ENCODE measurements at regions not wholly inside any gene's neighbourhood (a gene's known extent, or its start where the extent isn't known, plus 50 kb on each side); places are given as distances from the start of the nearest gene placed in this dataset.
"Not testable (repeated sequence)": the region's sequence is repeated elsewhere in the genome, so short reads cannot be mapped to it uniquely, and the experiment has no call there.

GRCh38 chr1:218886101-218886871, 287.4 kb upstream of the LYPLAL1 start:
- DNase-seq, result no peak

GRCh38 chr1:218887141-218887925, 286.3 kb upstream of the LYPLAL1 start:
- DNase-seq, result no peak

- no peak for DNase-seq
Measured at GRCh38 chr1:218890451-218890850, 283.2 kb upstream of the LYPLAL1 start.

GRCh38 chr1:218891577-218891976, 282.1 kb upstream of the LYPLAL1 start:
- no peak for DNase-seq

GRCh38 chr1:218895064-218895587, 278.6 kb upstream of the LYPLAL1 start:
- DNase-seq, result no peak

GRCh38 chr1:218896202-218896601, 277.5 kb upstream of the LYPLAL1 start:
- no peak for DNase-seq

GRCh38 chr1:218898921-218899320, 274.8 kb upstream of the LYPLAL1 start:
- no peak for DNase-seq

- no peak for DNase-seq
Measured at GRCh38 chr1:218900615-218901014, 273.1 kb upstream of the LYPLAL1 start.

GRCh38 chr1:218904416-218904815, 269.3 kb upstream of the LYPLAL1 start:
- DNase-seq, result no peak

GRCh38 chr1:218916720-218917119, 257.0 kb upstream of the LYPLAL1 start:
- no peak for DNase-seq

GRCh38 chr1:218917656-218918055, 256.0 kb upstream of the LYPLAL1 start:
- no peak for DNase-seq

- DNase-seq, result no peak
Measured at GRCh38 chr1:218925777-218926176, 247.9 kb upstream of the LYPLAL1 start.

GRCh38 chr1:218926631-218927030, 247.0 kb upstream of the LYPLAL1 start:
- DNase-seq, result no peak

GRCh38 chr1:218930000-218930399, 243.7 kb upstream of the LYPLAL1 start:
- no peak for DNase-seq

- no peak for DNase-seq
Measured at GRCh38 chr1:218930472-218931241, 243.0 kb upstream of the LYPLAL1 start.

GRCh38 chr1:218931324-218931723, 242.4 kb upstream of the LYPLAL1 start:
- DNase-seq, result no peak

GRCh38 chr1:218933513-218933912, 240.2 kb upstream of the LYPLAL1 start:
- no peak for DNase-seq

- not testable (repeated sequence) for DNase-seq
Measured at GRCh38 chr1:218935408-218935807, 238.3 kb upstream of the LYPLAL1 start.

- DNase-seq, result no peak
Measured at GRCh38 chr1:218938259-218938658, 235.4 kb upstream of the LYPLAL1 start.

- DNase-seq, result no peak
Measured at GRCh38 chr1:218939095-218939494, 234.6 kb upstream of the LYPLAL1 start.

- no peak for DNase-seq
Measured at GRCh38 chr1:218942431-218942830, 231.2 kb upstream of the LYPLAL1 start.

GRCh38 chr1:218943371-218943770, 230.3 kb upstream of the LYPLAL1 start:
- no peak for DNase-seq

- DNase-seq, result no peak
Measured at GRCh38 chr1:218945050-218945449, 228.6 kb upstream of the LYPLAL1 start.

Measured in NCI-H1417 treated with DMSO at 0.1 percent for 48 hours (cell line).